ENCODE measurements at regions not wholly inside any gene's neighbourhood (a gene's known extent, or its start where the extent isn't known, plus 50 kb on each side); places are given as distances from the start of the nearest gene placed in this dataset.
"Not testable (repeated sequence)": the region's sequence is repeated elsewhere in the genome, so short reads cannot be mapped to it uniquely, and the experiment has no call there.

DNA sequence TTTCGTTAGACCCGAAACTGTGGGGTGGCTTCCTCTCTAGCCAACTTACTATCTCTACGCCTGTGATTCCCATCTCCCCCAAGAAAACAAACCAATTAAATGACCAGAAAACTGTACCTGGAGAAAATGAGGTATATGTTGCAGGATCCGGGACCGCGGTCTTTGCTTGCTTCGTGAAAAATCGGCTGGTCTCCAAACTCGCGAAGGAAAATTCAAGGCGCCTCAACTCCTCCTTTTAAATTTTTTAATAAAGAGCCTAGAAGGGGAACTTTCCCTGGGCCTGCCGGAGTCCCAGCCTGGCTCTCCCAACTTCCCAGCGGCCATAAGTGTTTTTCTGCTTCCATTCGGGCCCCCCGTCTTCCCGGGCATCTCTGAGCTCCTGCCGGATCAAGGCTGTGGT is 463.7 kb upstream of the ZNG1F start:
- not testable (repeated sequence) for TF ChIP-seq EZH2phosphoT487 (IDR thresholded peaks at IDR 0.05)
- TF ChIP-seq, protein P1, sequence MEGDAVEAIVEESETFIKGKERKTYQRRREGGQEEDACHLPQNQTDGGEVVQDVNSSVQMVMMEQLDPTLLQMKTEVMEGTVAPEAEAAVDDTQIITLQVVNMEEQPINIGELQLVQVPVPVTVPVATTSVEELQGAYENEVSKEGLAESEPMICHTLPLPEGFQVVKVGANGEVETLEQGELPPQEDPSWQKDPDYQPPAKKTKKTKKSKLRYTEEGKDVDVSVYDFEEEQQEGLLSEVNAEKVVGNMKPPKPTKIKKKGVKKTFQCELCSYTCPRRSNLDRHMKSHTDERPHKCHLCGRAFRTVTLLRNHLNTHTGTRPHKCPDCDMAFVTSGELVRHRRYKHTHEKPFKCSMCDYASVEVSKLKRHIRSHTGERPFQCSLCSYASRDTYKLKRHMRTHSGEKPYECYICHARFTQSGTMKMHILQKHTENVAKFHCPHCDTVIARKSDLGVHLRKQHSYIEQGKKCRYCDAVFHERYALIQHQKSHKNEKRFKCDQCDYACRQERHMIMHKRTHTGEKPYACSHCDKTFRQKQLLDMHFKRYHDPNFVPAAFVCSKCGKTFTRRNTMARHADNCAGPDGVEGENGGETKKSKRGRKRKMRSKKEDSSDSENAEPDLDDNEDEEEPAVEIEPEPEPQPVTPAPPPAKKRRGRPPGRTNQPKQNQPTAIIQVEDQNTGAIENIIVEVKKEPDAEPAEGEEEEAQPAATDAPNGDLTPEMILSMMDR (IDR thresholded peaks at IDR 0.05) = not testable (repeated sequence)

Measured in neural progenitor cell (in vitro differentiated cells).